ENCODE measurements at regions not wholly inside any gene's neighbourhood (a gene's known extent, or its start where the extent isn't known, plus 50 kb on each side); places are given as distances from the start of the nearest gene placed in this dataset.

- Mint-ChIP-seq H3K36me3 (no peaks in the 10 kb centered on the region), H3K4me1 (peaks cover 5% of the 10 kb centered on the region), H3K27me3 (ENCODE audit: low read depth) (no peaks in the 10 kb centered on the region), H3K27ac (no peak overlapping the region), H3K4me3 (no peak overlapping the region), H3K9me3 (peaks cover 7% of the 10 kb centered on the region)
- no peak for TF ChIP-seq CTCF (IDR thresholded peaks at IDR 0.05; ENCODE audit: unreplicated experiment)
- DNase-seq (ENCODE audit: low spot score in 2 of 2, unreplicated experiment in 2 of 2), result no peak
Measured at GRCh38 chr2:62597323-62597722, 91.3 kb upstream of the TMEM17 start.

- Mint-ChIP-seq H3K9me3 (peaks cover 7% of the 10 kb centered on the region), H3K4me1 (peaks cover 5% of the 10 kb centered on the region), H3K27ac (no peak overlapping the region), H3K36me3 (no peaks in the 10 kb centered on the region), H3K4me3 (no peak overlapping the region), H3K27me3 (ENCODE audit: low read depth) (no peaks in the 10 kb centered on the region)
- DNase-seq (ENCODE audit: low spot score in 2 of 2, unreplicated experiment in 2 of 2), result no peak
- no peak for TF ChIP-seq CTCF (IDR thresholded peaks at IDR 0.05; ENCODE audit: unreplicated experiment)
Measured at GRCh38 chr2:62596061-62596921, 90.3 kb upstream of the TMEM17 start.

GRCh38 chr2:62595474-62595873 lies 89.5 kb upstream of the TMEM17 start:
- Mint-ChIP-seq H3K4me1 (peaks cover 7% of the 10 kb centered on the region), H3K36me3 (no peaks in the 10 kb centered on the region), H3K9me3 (peaks cover under 1% of the 10 kb centered on the region), H3K27me3 (ENCODE audit: low read depth) (no peaks in the 10 kb centered on the region), H3K4me3 (no peak overlapping the region), H3K27ac (no peak overlapping the region)
- no peak for DNase-seq (ENCODE audit: low spot score in 2 of 2, unreplicated experiment in 2 of 2)
- TF ChIP-seq CTCF (IDR thresholded peaks at IDR 0.05; ENCODE audit: unreplicated experiment), result no peak

- Mint-ChIP-seq H3K4me1 (peaks cover 8% of the 10 kb centered on the region), H3K4me3 (no peak overlapping the region), H3K27ac (no peak overlapping the region), H3K27me3 (ENCODE audit: low read depth) (no peaks in the 10 kb centered on the region), H3K9me3 (no peaks in the 10 kb centered on the region), H3K36me3 (no peaks in the 10 kb centered on the region)
- TF ChIP-seq CTCF (IDR thresholded peaks at IDR 0.05; ENCODE audit: unreplicated experiment), result no peak
- no peak for DNase-seq (ENCODE audit: low spot score in 2 of 2, unreplicated experiment in 2 of 2)
Measured at GRCh38 chr2:62593825-62594224, 87.8 kb upstream of the TMEM17 start.

- no peak overlapping the region for H3K27ac Mint-ChIP-seq
- no peak overlapping the region for H3K4me3 Mint-ChIP-seq
- H3K36me3 Mint-ChIP-seq, result no peaks in the 10 kb centered on the region
- H3K4me1 Mint-ChIP-seq, result peaks cover 8% of the 10 kb centered on the region
- H3K9me3 Mint-ChIP-seq, result peaks cover 4% of the 10 kb centered on the region
- DNase-seq (ENCODE audit: low spot score in 2 of 2, unreplicated experiment in 2 of 2), result no peak
- no peak for TF ChIP-seq CTCF (IDR thresholded peaks at IDR 0.05; ENCODE audit: unreplicated experiment)
- H3K27me3 Mint-ChIP-seq (ENCODE audit: low read depth), result no peaks in the 10 kb centered on the region
Measured at GRCh38 chr2:62591491-62591890, 85.5 kb upstream of the TMEM17 start.
